ENCODE measurements at regions not wholly inside any gene's neighbourhood (a gene's known extent, or its start where the extent isn't known, plus 50 kb on each side); places are given as distances from the start of the nearest gene placed in this dataset.

- TSS peak; percentile 50 for BruUV-seq (replicated peaks)
- peaks cover 31% of the 10 kb centered on the region for H3K27me3 Mint-ChIP-seq (ENCODE audit: insufficient read depth, unreplicated experiment)
- peaks cover 26% of the 10 kb centered on the region for H3K36me3 Mint-ChIP-seq (ENCODE audit: insufficient read depth, unreplicated experiment)
- POLR2A ChIA-PET: interaction anchor here (1.3 to 1.8 kb wide), 2 partner anchors 12 to 19 kb away, joined by 4 to 5 read pairs; no protein-coding TSS in a partner anchor
- H3K4me3 Mint-ChIP-seq (ENCODE audit: unreplicated experiment): peak overlapping the region; percentile 78
- no peak for TF ChIP-seq CTCF (IDR thresholded peaks at IDR 0.05; ENCODE audit: unreplicated experiment)
- CTCF ChIA-PET: interaction anchor here (0.6 kb wide), 1 partner anchor 502 kb away, joined by 5 read pairs; no protein-coding TSS in a partner anchor
- DNase-seq (ENCODE audit: unreplicated experiment): peak; percentile 8
- no peaks in the 10 kb centered on the region for H3K9me3 Mint-ChIP-seq (ENCODE audit: unreplicated experiment)
- intact Hi-C loops (cut with micrococcal nuclease): loop anchor here (10.0 kb wide), 1 partner anchor 137 kb away; no protein-coding TSS in a partner anchor
- H3K4me1 Mint-ChIP-seq (ENCODE audit: insufficient read depth, unreplicated experiment): no peaks in the 10 kb centered on the region
- H3K27ac Mint-ChIP-seq (ENCODE audit: low read depth, unreplicated experiment): peak overlapping the region; percentile 84
Observed at GRCh38 chrX:46447384-46447783, 97.8 kb downstream of the ZNF674 start.

GRCh38 chrX:46446727-46447378, 98.4 kb downstream of the ZNF674 start:
- no peak for TF ChIP-seq CTCF (IDR thresholded peaks at IDR 0.05; ENCODE audit: unreplicated experiment)
- CTCF ChIA-PET: interaction anchor here (0.6 to 1.0 kb wide), 2 partner anchors 38 to 502 kb away, joined by 5 read pairs; no protein-coding TSS in a partner anchor
- Mint-ChIP-seq H3K4me1 (ENCODE audit: insufficient read depth, unreplicated experiment) (no peaks in the 10 kb centered on the region), H3K27ac (ENCODE audit: low read depth, unreplicated experiment) (peak overlapping the region; percentile 84), H3K27me3 (ENCODE audit: insufficient read depth, unreplicated experiment) (peaks cover 26% of the 10 kb centered on the region), H3K4me3 (ENCODE audit: unreplicated experiment) (peak overlapping the region; percentile 78), H3K36me3 (ENCODE audit: insufficient read depth, unreplicated experiment) (peaks cover 23% of the 10 kb centered on the region), H3K9me3 (ENCODE audit: unreplicated experiment) (no peaks in the 10 kb centered on the region)
- TSS peak; percentile 79 for BruUV-seq (replicated peaks)
- DNase-seq (ENCODE audit: unreplicated experiment): peak; percentile 68
- intact Hi-C loops (cut with micrococcal nuclease): loop anchor here (10.0 kb wide), 1 partner anchor 138 kb away; no protein-coding TSS in a partner anchor
- POLR2A ChIA-PET: interaction anchor here (0.6 to 1.3 kb wide), 2 partner anchors 20 to 1575 kb away, joined by 3 to 5 read pairs; no protein-coding TSS in a partner anchor

- POLR2A ChIA-PET: no interaction called here
- Mint-ChIP-seq H3K4me3 (ENCODE audit: unreplicated experiment) (no peak overlapping the region), H3K9me3 (ENCODE audit: unreplicated experiment) (peaks cover 6% of the 10 kb centered on the region), H3K27me3 (ENCODE audit: insufficient read depth, unreplicated experiment) (peaks cover 19% of the 10 kb centered on the region), H3K36me3 (ENCODE audit: insufficient read depth, unreplicated experiment) (peaks cover 4% of the 10 kb centered on the region), H3K4me1 (ENCODE audit: insufficient read depth, unreplicated experiment) (no peaks in the 10 kb centered on the region), H3K27ac (ENCODE audit: low read depth, unreplicated experiment) (no peak overlapping the region)
- CTCF ChIA-PET: no interaction called here
- no TSS peak for BruUV-seq (replicated peaks)
- peak; percentile 54 for DNase-seq (ENCODE audit: unreplicated experiment)
- intact Hi-C loops (cut with micrococcal nuclease): loop anchor here (10.0 kb wide), 1 partner anchor 141 kb away; no protein-coding TSS in a partner anchor
- no peak for TF ChIP-seq CTCF (IDR thresholded peaks at IDR 0.05; ENCODE audit: unreplicated experiment)
Observed at GRCh38 chrX:46444011-46444410, 101.2 kb downstream of the ZNF674 start.

GRCh38 chrX:46436744-46437143, 108.5 kb downstream of the ZNF674 start:
- no peak for DNase-seq (ENCODE audit: unreplicated experiment)
- CTCF ChIA-PET: interaction anchor here (1.0 kb wide), 1 partner anchor 28 kb away, joined by 6 read pairs; no protein-coding TSS in a partner anchor
- H3K27me3 Mint-ChIP-seq (ENCODE audit: insufficient read depth, unreplicated experiment): peaks cover 23% of the 10 kb centered on the region
- H3K4me3 Mint-ChIP-seq (ENCODE audit: unreplicated experiment): no peak overlapping the region
- no TSS peak for BruUV-seq (replicated peaks)
- H3K9me3 Mint-ChIP-seq (ENCODE audit: unreplicated experiment): peaks cover 12% of the 10 kb centered on the region
- H3K36me3 Mint-ChIP-seq (ENCODE audit: insufficient read depth, unreplicated experiment): no peaks in the 10 kb centered on the region
- no peak overlapping the region for H3K27ac Mint-ChIP-seq (ENCODE audit: low read depth, unreplicated experiment)
- POLR2A ChIA-PET: no interaction called here
- no peak for TF ChIP-seq CTCF (IDR thresholded peaks at IDR 0.05; ENCODE audit: unreplicated experiment)
- H3K4me1 Mint-ChIP-seq (ENCODE audit: insufficient read depth, unreplicated experiment): no peaks in the 10 kb centered on the region
- intact Hi-C loops (cut with micrococcal nuclease): no loop called here
